ENCODE measurements at regions not wholly inside any gene's neighbourhood (a gene's known extent, or its start where the extent isn't known, plus 50 kb on each side); places are given as distances from the start of the nearest gene placed in this dataset.
A peak's percentile ranks its signal among the peaks of the same experiment; 100 is the strongest.

DNA sequence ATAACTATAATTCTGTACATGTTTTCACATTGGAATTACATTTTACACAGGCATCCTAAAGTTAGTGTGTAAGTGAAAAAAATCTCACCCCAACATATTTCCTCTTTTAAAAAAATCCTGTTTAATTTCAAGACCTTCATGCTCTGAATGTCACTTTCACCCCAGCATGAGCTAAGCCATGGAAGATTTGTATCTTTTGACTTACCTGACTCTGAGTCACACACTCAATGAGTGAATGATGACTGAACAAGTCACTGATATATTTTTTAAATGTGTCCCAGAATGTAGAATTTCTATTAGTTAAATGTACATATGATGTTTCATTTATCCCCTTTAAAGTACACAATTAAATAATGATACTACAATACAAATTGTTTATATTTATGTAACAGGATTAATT, 199.9 kb upstream of the RBMS3 start:
- no peak overlapping the region for H3K4me3 ChIP-seq (ENCODE audit: low read depth, low read length)
- in situ Hi-C loops (cut with HindIII; ENCODE audit: low sequenced_read_pairs) = no loop called here
- TF ChIP-seq, protein P1, sequence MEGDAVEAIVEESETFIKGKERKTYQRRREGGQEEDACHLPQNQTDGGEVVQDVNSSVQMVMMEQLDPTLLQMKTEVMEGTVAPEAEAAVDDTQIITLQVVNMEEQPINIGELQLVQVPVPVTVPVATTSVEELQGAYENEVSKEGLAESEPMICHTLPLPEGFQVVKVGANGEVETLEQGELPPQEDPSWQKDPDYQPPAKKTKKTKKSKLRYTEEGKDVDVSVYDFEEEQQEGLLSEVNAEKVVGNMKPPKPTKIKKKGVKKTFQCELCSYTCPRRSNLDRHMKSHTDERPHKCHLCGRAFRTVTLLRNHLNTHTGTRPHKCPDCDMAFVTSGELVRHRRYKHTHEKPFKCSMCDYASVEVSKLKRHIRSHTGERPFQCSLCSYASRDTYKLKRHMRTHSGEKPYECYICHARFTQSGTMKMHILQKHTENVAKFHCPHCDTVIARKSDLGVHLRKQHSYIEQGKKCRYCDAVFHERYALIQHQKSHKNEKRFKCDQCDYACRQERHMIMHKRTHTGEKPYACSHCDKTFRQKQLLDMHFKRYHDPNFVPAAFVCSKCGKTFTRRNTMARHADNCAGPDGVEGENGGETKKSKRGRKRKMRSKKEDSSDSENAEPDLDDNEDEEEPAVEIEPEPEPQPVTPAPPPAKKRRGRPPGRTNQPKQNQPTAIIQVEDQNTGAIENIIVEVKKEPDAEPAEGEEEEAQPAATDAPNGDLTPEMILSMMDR (IDR thresholded peaks at IDR 0.05; ENCODE audit: low read depth, low read length) = no peak
- DNase-seq (ENCODE audit: low read depth, low spot score) = no peak

DNA sequence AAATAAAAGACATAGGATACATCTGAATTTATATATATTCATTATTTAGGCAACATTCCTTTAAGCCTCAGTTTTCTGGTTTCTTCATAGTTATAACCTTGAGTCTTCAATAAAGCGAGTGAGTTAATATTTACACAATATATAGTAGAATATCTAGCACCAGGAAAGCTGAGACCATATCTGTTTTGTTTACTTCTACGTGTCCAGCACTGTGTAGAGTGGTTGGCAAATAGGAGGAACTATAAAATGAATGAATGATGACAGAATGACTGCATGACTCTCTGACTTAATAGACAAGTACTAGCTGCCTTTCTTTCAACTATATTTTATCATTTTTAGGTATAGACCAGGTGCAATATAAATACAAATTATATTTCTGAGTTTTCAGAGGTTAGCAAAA, 197.8 kb upstream of the RBMS3 start:
- in situ Hi-C loops (cut with HindIII; ENCODE audit: low sequenced_read_pairs) = no loop called here
- TF ChIP-seq, protein P1 (IDR thresholded peaks at IDR 0.05; ENCODE audit: low read depth, low read length) = no peak
- H3K4me3 ChIP-seq (ENCODE audit: low read depth, low read length) = no peak overlapping the region
- no peak for DNase-seq (ENCODE audit: low read depth, low spot score)

DNA sequence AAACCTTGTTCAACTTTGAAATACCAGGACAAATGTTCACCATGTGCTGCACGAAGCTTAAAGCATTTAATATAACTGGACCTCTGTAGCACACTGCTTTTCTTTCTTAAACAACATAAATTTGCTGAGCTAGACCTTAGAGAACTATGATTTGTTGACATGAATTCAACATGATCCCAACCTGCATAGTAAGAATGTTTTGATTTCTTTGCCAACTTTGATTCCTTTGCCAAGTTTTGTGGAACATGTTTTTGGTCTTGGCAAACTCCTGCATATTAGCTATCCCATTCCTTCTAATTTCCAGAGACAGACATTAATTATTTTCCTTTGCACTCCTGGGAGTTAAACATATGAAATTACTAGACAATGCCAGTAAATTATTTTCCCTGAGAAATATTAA, 197.2 kb upstream of the RBMS3 start:
- DNase-seq (ENCODE audit: low read depth, low spot score) = peak; percentile 14
- TF ChIP-seq, protein P1 (IDR thresholded peaks at IDR 0.05; ENCODE audit: low read depth, low read length) = no peak
- H3K4me3 ChIP-seq (ENCODE audit: low read depth, low read length) = no peak overlapping the region
- in situ Hi-C loops (cut with HindIII; ENCODE audit: low sequenced_read_pairs) = no loop called here

DNA sequence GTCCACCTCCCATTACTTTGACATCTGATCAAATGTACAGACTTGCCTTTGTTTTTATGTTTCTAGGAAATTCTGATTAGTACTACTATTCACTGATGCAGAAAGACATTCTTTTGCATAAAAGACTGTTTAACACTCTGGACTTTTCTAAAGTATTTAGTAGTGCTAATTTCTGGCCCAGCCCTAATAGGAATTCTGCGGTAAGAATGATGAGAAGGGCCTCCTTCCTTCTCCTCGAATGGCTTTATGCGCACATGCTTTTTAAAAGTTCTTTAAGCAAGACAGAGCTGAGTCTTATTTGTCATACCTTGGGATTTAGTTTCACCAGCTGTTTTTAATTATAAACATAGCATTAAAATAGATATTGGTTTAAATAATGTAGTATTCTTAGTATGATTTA, 192.3 kb upstream of the RBMS3 start:
- DNase-seq (ENCODE audit: low read depth, low spot score) = no peak
- TF ChIP-seq, protein P1 (IDR thresholded peaks at IDR 0.05; ENCODE audit: low read depth, low read length) = no peak
- H3K4me3 ChIP-seq (ENCODE audit: low read depth, low read length) = no peak overlapping the region
- in situ Hi-C loops (cut with HindIII; ENCODE audit: low sequenced_read_pairs) = no loop called here

DNA sequence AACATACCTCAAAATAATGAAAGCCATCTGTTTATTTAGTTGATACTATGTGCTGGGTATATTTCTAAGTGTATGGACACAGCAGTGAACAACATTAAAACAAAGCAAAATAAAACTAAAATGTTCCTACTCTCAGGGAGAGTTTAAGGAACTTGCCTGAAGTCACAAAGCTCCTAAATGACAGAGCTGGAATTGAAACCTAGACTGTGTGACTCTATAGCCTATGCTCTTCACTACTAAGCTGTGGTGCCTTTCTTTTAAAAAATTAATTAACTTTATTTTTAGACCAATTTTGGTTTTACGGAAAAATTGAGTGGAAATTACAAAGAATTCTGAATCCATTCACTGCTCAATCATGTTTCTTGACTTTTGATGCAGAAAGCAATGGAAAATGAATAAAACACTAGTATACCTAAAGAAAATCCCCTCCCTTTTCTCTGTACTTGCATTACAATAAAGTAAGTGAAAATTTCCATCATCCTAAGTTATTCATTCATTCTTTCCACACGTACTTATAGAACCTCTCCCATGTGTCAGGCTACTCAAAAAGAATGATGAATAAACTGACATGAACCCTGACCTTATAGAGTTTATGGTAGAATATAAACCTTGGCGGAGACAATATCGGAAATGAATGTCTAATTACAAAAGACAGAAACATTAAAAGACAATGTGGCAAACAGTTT, 189.8 kb upstream of the RBMS3 start:
- H3K4me3 ChIP-seq (ENCODE audit: low read depth, low read length) = no peak overlapping the region
- TF ChIP-seq, protein P1 (IDR thresholded peaks at IDR 0.05; ENCODE audit: low read depth, low read length) = no peak
- in situ Hi-C loops (cut with HindIII; ENCODE audit: low sequenced_read_pairs) = no loop called here
- DNase-seq (ENCODE audit: low read depth, low spot score) = no peak

DNA sequence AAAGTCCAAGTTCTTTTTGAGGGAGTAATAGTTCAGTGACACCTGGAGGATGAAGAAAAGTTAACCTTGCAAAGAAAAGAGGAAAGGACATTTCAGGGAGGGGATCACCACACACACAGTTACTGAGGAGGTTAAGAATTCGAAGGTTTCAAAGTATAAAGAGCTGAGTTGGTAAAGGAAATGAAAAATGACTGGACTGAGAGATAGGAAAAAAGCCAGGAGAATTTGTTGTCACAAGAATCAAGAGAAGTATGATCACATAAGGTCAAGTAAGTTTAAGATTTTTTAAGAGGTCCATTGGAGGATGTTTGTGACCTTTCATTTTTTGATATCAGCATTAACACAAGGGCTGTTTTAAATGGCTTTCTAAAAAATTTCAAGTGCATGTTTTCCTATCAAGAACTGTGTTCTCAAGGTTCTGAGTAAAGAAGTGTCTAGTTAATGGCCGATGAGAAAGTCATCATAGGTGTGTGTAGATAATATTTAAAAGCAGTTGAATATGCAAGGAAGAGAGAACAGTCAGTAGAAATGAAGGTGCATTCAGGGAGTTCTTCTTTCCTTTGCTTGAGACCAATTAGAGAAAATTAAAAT, 189.2 kb upstream of the RBMS3 start:
- in situ Hi-C loops (cut with HindIII; ENCODE audit: low sequenced_read_pairs) = no loop called here

More for the DNA sequence above, 189.2 kb upstream of the RBMS3 start:
- no peak overlapping the region for H3K4me3 ChIP-seq (ENCODE audit: low read depth, low read length)
- TF ChIP-seq, protein P1 (IDR thresholded peaks at IDR 0.05; ENCODE audit: low read depth, low read length) = no peak
- no peak for DNase-seq (ENCODE audit: low read depth, low spot score)

All from astrocyte of the spinal cord (primary cell).